Fibroblast of skin of left biceps (primary cell): ENCODE measurements at regions not wholly inside any gene's neighbourhood (a gene's known extent, or its start where the extent isn't known, plus 50 kb on each side); places are given as distances from the start of the nearest gene placed in this dataset.
"Not testable (repeated sequence)": the region's sequence is repeated elsewhere in the genome, so short reads cannot be mapped to it uniquely, and the experiment has no call there.

Source experiments
- DNase-seq, 2 experiments: peaks; one replicate each; pipeline ENCODE4 v3.0.0-alpha.2; 2013; ENCODE audit warnings: low read depth in 2 of 2

DNA sequence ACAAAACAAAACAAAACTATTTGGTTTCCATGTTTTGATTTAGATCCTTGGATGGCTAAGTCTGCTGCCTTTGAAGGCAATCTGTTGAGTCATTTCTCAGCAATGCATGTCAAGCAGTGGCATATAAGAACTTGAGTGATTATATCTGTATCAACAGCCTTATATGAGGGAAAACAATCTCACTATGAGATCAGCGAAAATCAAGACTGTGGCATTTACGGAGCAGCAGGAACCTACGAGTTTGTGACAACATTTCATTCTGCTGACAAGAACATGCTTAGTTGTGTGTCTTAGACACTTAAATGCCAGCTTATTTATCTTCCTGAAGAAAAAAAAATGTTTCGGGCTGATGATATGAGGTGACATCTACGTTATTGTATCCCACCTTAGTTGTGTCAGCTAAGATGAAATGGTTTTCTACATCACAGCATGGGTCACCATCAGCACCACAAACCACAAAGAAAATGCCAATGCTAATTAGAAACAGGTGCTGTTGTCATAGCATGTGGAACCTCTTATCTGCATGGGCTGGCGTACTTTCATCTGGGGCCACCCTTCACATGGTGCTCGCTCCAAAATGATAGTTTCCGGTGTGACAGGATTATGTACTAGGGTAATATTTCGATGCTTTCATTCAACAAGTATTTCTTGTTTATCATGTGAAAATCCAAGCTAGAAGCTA is 1085.5 kb downstream of the SORCS1 start:
- DNase-seq: no peak

GRCh38 chr10:106076496-106076895 is 1088.0 kb downstream of the SORCS1 start:
- no peak for DNase-seq

DNA sequence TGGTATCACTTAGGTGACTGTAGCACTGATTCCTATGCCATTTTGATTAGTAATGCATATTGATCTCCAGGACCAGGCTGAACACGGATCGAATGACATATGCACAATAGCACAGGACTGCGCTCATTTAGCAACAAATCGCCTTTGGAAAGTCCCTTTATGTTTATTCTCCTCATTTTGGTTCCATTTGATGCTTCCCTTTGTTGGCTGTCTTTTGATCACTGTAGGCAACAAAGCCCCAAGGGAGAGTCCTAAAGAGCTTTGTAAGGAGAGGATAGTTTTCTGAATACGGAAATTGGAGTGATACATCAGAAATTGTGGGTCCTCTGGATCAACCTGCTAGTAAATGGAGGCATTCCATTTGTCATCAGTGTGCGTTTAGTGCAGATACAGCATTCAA is 1111.4 kb downstream of the SORCS1 start:
- no peak for DNase-seq

DNA sequence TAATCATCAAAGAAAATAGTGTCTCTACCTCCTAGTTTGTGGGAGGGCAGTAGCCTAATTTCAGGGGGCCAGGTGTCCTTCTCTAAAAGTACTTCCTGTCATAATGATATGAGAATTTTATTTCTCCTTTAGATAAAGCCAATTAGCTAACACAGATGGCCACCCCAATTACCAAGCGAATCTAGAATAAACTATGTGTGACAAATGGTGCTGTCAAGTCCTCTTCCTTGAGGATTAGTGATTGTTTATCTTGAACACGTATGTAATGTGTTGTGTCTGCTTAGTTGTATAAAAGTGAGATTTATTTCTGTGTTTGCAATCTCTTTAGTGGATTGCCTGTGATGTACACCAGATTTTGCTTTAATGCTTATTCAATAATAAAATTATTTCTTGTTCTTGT is 1120.0 kb downstream of the SORCS1 start:
- DNase-seq: no peak

- DNase-seq: peak; percentile 26 to 39
Observed at GRCh38 chr10:106043863-106044262, 1120.6 kb downstream of the SORCS1 start.

- no peak for DNase-seq
Observed at GRCh38 chr10:106038246-106038645, 1126.3 kb downstream of the SORCS1 start.

- DNase-seq: no peak
Observed at GRCh38 chr10:106033065-106033464, 1131.4 kb downstream of the SORCS1 start.

GRCh38 chr10:106032450-106033002 is 1132.0 kb downstream of the SORCS1 start:
- DNase-seq: no peak

GRCh38 chr10:106027240-106027639 is 1137.3 kb downstream of the SORCS1 start:
- no peak for DNase-seq

DNA sequence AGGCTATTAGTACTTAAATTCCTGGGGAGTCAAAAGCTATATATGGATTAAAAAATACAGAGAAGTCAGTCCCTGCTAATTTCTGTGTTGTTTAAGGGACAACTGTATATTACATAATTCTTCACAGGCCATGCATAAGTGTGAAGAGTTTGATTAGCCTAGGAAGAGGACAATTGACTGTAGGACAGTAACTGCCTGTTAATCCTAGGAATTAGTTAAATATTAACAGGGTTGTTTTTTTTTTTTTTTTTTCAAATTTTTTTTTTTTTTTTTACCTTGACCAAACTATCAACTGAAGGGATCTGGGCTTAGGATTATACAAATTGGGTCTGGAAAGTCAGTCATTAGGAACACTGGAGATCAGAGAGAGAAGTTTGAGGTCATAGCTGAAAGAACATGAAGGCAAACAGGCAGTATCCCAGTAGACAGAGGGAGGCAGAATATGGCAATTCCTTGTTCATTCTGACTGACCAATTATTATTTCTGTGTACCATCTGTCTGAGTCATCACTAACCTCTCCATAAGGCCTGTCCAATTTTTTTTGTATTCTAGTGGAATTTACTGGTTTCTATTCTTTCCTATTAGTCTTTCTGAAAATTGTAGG is 1139.2 kb downstream of the SORCS1 start:
- DNase-seq: no peak

DNA sequence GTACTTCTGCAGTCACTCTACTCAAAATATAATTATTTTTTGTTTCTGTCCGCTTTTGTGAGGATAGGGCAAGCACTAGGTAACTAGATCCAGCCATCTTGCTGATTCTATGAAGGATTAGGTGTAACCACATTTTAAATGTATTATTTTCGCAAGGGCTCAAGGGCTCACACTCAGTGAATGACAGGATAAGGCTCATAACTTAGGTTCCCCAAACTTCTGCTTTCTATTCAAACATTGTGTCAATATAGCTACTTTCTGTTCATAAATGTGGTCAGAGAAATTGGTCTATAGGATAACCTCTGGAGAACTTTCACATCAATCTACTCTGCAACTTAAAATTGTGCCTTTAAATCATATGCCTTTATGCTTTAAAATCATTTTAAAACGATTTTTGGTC is 1141.2 kb downstream of the SORCS1 start:
- no peak for DNase-seq

GRCh38 chr10:106019559-106019958 is 1144.9 kb downstream of the SORCS1 start:
- not testable (repeated sequence) for DNase-seq

GRCh38 chr10:106015369-106016199 is 1148.9 kb downstream of the SORCS1 start:
- not testable (repeated sequence) for DNase-seq

GRCh38 chr10:106011250-106011649 is 1153.3 kb downstream of the SORCS1 start:
- DNase-seq: no peak

GRCh38 chr10:106000721-106001120 is 1163.8 kb downstream of the SORCS1 start:
- DNase-seq: no peak

DNA sequence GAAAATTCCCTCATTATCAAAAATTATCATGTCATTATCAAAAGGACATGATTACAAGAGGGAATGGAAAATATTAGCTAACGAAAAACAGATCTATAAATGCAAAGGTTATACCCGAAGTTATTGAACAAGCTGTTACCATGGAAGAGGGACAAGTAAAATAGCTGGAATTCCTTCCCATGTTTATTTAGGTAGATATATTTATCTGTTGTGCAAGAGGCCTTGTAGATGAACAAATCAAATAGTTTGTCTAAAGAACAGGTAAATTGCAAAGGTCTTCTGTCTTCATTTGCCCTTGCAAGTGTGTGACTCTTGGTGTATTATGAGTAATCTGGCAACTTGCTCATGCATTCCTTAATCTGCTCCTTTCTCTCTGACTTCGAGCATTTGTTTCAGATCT is 1170.9 kb downstream of the SORCS1 start:
- no peak for DNase-seq

GRCh38 chr10:105992928-105993327 is 1171.6 kb downstream of the SORCS1 start:
- no peak for DNase-seq

- DNase-seq: no peak
Observed at GRCh38 chr10:105990529-105990928, 1174.0 kb downstream of the SORCS1 start.

DNA sequence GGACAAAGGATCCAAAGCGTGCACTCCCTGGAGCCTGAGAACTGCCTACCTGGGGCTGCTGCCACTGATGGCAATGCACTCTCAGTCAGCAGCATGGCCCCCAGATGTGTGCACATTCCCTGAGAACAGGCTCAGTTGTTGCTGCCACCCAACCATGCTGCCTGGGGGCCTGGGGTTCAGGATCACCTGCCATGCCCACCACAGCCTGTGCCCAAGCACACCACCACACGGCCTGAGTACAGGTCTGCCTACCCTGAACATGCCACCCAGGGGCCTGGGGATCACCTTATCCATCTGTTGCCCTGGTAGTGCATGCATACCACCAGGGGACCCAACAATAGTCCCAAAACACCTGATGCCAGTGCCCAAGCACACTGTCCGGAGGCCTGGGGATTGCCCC is 1174.5 kb downstream of the SORCS1 start:
- no peak for DNase-seq

GRCh38 chr10:105988848-105989247 is 1175.7 kb downstream of the SORCS1 start:
- no peak for DNase-seq

DNA sequence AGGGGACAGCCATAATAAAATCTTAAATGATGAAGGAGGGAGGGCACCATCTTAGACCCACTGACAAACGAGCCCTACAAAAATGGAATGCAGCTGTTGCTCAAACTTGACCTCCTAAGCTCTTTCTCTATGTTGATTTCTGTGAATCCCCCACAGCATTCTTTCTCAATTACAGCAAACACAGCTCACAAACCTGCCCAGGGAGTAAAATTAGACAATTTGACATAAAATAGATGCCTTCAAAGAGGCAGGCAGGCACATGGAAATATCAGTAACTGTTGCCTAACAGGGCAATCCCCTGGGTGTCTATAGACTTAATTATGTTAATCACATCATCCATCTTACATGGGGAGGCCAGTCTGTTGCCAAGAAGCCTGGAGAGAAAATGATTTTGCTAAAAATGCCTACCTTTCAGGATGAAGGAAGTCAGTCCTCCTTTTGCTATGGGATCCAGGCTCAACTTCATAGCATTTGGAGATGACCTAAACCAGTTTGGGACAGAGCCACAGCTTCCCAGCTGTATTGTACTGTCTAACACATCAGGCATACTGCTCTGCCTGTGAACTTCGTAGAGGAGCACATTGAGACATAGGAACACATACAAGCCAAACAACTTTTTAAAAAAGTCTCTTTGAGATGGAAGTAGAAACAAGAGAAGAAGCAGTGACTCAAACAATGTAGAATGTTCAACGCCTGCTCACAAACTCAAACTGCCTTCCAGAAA is 1177.4 kb downstream of the SORCS1 start:
- no peak for DNase-seq

- no peak for DNase-seq
Observed at GRCh38 chr10:105986486-105986885, 1178.0 kb downstream of the SORCS1 start.
